ENCODE measurements at regions not wholly inside any gene's neighbourhood (a gene's known extent, or its start where the extent isn't known, plus 50 kb on each side); places are given as distances from the start of the nearest gene placed in this dataset.

DNA sequence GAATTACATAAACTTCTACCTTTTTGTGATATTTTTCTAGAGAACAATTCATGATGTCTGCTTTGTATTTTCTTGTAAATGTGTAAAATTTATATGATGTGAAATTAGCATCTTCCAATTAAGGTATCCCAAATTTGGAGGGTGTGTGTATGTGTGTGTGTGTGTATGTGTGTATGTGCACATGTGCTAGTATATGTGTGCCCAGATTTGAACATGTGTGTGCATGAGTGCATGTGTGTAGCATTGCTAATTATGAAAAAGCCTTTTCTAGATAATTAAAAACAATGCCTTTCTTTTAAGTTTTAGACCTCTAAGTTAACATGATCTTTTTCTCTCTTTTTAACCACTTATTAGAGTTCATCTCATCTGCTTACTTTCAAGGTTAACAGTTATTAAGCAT, 208.0 kb upstream of the SPOPL start:
- intact Hi-C loops (cut with DNase I): no loop called here
- Histone ChIP-seq H3K27me3 (no peaks in the 10 kb centered on the region), H3K9me3 (replicated peaks in 1 of 3) (no peaks in the 10 kb centered on the region), H3K4me1 (replicated peaks in 1 of 2) (no peaks in the 10 kb centered on the region), H3K27ac (no peak overlapping the region), H3K4me3 (no peak overlapping the region), H3K36me3 (replicated peaks in 1 of 2) (no peaks in the 10 kb centered on the region)
- no peak for DNase-seq
- TF ChIP-seq CTCF (IDR thresholded peaks at IDR 0.05) (no peak), POLR2A (IDR thresholded peaks at IDR 0.05) (no peak)

DNA sequence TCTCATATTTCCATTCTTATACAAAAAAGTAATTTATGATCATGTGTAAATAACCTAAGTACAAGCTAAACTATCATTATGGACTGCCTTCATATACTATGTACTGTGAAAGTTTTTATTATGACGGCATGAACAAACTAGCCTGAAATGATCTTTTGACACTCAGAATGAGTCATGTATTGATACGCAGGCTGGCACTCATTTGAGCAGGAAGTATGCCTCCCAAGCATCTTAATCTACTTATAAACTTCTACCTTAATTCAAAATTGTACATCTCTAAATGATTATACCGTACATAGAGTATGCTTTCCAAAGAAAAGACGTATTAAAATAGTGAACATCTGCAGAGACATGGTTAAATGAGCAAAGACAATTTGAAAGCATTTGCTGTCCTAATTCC, 207.1 kb upstream of the SPOPL start:
- intact Hi-C loops (cut with DNase I): no loop called here
- Histone ChIP-seq H3K27ac (no peak overlapping the region), H3K27me3 (no peaks in the 10 kb centered on the region), H3K4me1 (replicated peaks in 1 of 2) (no peaks in the 10 kb centered on the region), H3K9me3 (replicated peaks in 1 of 3) (no peaks in the 10 kb centered on the region), H3K36me3 (replicated peaks in 1 of 2) (no peaks in the 10 kb centered on the region), H3K4me3 (no peak overlapping the region)
- TF ChIP-seq CTCF (IDR thresholded peaks at IDR 0.05): no peak
- TF ChIP-seq POLR2A (IDR thresholded peaks at IDR 0.05): no peak
- no peak for DNase-seq
- 79 to 82% (median 82%) methylated on average over 4 of the region's 4 CpGs for WGBS, 4 donors

DNA sequence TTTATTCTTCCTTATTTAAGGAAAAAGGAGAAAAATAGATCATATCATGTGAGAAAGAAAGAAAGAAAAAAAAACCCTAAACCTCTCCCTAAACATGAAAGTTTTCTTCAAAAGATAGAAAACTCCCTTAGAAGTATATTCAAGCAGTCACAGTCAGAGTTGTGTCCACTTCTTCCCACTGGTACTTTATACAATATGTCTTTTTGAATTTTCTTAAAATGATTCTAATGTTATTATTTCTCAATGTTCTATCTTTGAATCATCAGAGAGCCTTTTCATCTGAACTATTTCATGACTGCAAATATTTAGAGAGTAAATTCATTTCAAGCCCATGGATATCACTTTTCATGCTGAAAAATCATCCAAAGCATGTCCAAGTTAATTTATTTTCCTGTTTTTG, 205.2 kb upstream of the SPOPL start:
- Histone ChIP-seq H3K9me3 (replicated peaks in 1 of 3) (no peaks in the 10 kb centered on the region), H3K4me3 (no peak overlapping the region), H3K36me3 (replicated peaks in 1 of 2) (no peaks in the 10 kb centered on the region), H3K27ac (no peak overlapping the region), H3K4me1 (replicated peaks in 1 of 2) (no peaks in the 10 kb centered on the region), H3K27me3 (no peaks in the 10 kb centered on the region)
- no peak for TF ChIP-seq CTCF (IDR thresholded peaks at IDR 0.05)
- no peak for TF ChIP-seq POLR2A (IDR thresholded peaks at IDR 0.05)
- no peak for DNase-seq
- intact Hi-C loops (cut with DNase I): no loop called here

DNA sequence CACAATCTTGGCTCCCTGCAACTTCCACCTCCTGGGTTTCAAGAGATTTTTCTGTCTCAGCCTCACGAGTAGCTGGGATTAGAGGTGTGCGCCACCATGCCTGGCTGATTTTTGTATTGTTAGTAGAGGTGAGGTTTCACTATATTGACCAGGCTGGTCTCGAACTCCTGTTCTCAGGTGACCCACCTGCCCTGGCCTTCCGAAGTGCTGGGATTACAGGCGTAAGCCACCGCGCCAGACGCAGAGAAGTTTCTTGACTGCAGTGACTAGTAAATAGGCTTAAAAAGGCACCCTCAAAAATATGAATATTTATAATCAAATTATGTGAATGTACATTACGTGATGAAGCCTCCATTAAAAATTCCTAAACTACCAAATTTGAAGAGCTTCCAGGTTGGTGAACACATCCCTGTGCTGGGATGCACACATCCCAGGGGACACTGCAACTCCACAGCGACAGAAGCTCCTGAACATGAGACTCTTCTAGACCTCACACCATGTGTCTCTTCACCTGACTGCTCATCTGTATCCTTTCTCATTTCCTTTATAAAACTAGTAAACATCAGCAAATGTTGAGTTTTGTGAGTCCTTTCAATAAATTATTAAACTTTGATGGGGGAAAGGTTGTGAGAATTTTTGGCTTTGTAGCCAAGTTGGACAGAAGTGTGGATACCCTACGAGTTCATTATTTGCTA, 203.3 kb upstream of the SPOPL start:
- H3K36me3 ChIP-seq (replicated peaks in 1 of 2): no peaks in the 10 kb centered on the region
- H3K9me3 ChIP-seq (replicated peaks in 1 of 3): no peaks in the 10 kb centered on the region
- DNase-seq: no peak
- no peaks in the 10 kb centered on the region for H3K4me1 ChIP-seq (replicated peaks in 1 of 2)
- no peaks in the 10 kb centered on the region for H3K27me3 ChIP-seq
- TF ChIP-seq CTCF (IDR thresholded peaks at IDR 0.05) (no peak), POLR2A (IDR thresholded peaks at IDR 0.05) (no peak)
- WGBS, 4 donors: 95 to 98% (median 96%) methylated on average over 11 of the region's 11 CpGs
- H3K4me3 ChIP-seq: no peak overlapping the region
- no peak overlapping the region for H3K27ac ChIP-seq
- intact Hi-C loops (cut with DNase I): no loop called here

Data from adrenal gland (tissue), 9 donors.